HG03103 (cell line): ENCODE measurements at regions not wholly inside any gene's neighbourhood (a gene's known extent, or its start where the extent isn't known, plus 50 kb on each side); places are given as distances from the start of the nearest gene placed in this dataset.
"Not testable (repeated sequence)": the region's sequence is repeated elsewhere in the genome, so short reads cannot be mapped to it uniquely, and the experiment has no call there.

Source experiments
- ATAC-seq: cut with Tn5 transposase; IDR thresholded peaks from one replicate; pipeline ENCODE4 v1.9.1; 2021; ENCODE audit warnings: low read depth; ENCODE audit not compliant: unreplicated experiment

GRCh38 chr20:22732751-22733150 is 148.4 kb upstream of the FOXA2 start:
- no peak for ATAC-seq

- ATAC-seq, result not testable (repeated sequence)
Observed at GRCh38 chr20:22734946-22735647, 150.7 kb upstream of the FOXA2 start.

GRCh38 chr20:22740829-22741228 is 156.5 kb upstream of the FOXA2 start:
- no peak for ATAC-seq

GRCh38 chr20:22744341-22745193 is 160.2 kb upstream of the FOXA2 start:
- no peak for ATAC-seq

- ATAC-seq, result no peak
Observed at GRCh38 chr20:22745194-22745500, 160.8 kb upstream of the FOXA2 start.

GRCh38 chr20:22746957-22747356 is 162.6 kb upstream of the FOXA2 start:
- no peak for ATAC-seq

- no peak for ATAC-seq
Observed at GRCh38 chr20:22752324-22752723, 168.0 kb upstream of the FOXA2 start.

GRCh38 chr20:22757424-22758183 is 173.2 kb upstream of the FOXA2 start:
- ATAC-seq, result no peak

GRCh38 chr20:22758815-22759214 is 174.4 kb upstream of the FOXA2 start:
- ATAC-seq, result no peak

- ATAC-seq, result no peak
Observed at GRCh38 chr20:22762576-22763256, 178.3 kb upstream of the FOXA2 start.

GRCh38 chr20:22763257-22763906 is 179.0 kb upstream of the FOXA2 start:
- ATAC-seq, result no peak

GRCh38 chr20:22768266-22769178 is 184.2 kb upstream of the FOXA2 start:
- ATAC-seq, result no peak

- ATAC-seq, result no peak
Observed at GRCh38 chr20:22770241-22770800, 185.9 kb upstream of the FOXA2 start.

GRCh38 chr20:22771706-22772105 is 187.3 kb upstream of the FOXA2 start:
- ATAC-seq, result no peak

- ATAC-seq, result no peak
Observed at GRCh38 chr20:22773344-22773743, 189.0 kb upstream of the FOXA2 start.

GRCh38 chr20:22775256-22775655 is 190.9 kb upstream of the FOXA2 start:
- ATAC-seq, result no peak

- ATAC-seq, result no peak
Observed at GRCh38 chr20:22775671-22776139, 191.3 kb upstream of the FOXA2 start.

- ATAC-seq, result no peak
Observed at GRCh38 chr20:22776369-22776768, 192.0 kb upstream of the FOXA2 start.

GRCh38 chr20:22779878-22780277 is 195.5 kb upstream of the FOXA2 start:
- ATAC-seq, result no peak
